ENCODE measurements at regions not wholly inside any gene's neighbourhood (a gene's known extent, or its start where the extent isn't known, plus 50 kb on each side); places are given as distances from the start of the nearest gene placed in this dataset.

DNA sequence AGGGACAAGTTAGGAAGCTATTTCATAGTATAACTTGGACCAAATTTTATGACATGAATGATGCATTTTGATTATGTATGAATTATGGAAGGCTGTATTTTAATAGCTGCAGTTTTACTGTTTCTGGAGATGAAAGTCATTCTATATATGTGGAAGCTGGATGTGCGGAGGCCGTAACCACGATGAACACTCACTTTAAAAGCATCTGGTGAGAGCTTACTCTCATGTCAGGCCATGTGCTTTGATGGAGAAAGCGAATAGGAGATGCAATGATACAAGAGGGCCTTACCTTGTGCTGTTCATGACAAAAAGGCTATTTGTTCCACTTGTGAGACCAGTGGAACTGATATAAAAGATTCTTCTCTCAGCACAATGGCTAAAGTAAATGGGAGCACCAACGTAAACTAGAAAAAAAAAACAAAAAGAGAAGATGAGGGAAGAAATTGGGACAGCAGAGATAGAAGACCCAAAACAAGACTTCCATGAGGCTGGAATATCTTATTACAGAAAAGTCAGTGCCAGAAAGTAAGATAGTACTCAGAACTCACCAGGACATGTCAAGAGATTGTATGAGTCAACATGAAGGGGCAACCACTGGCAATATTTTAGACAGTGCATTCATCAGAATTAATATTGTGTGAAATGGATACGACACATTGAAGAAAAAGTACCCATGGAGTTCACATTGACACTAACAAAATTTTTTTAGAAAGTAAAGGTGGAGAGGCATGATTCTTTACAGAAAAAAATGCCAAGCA lies 63.3 kb upstream of the GAB1 start:
- TF ChIP-seq CTCF (IDR thresholded peaks at IDR 0.05), result no peak
- no peak for FAIRE-seq
- no peak overlapping the region for H3K4me3 ChIP-seq
- H3K27me3 ChIP-seq, result no peaks in the 10 kb centered on the region
- intact Hi-C loops (cut with DNase I), result no loop called here
- no peak for DNase-seq
- no peak for ATAC-seq
- H3K27ac ChIP-seq, result no peak overlapping the region
- no peaks in the 10 kb centered on the region for H3K36me3 ChIP-seq
- no peaks in the 10 kb centered on the region for H3K4me1 ChIP-seq
- 91 to 92% methylated on average over 6 of the region's 6 CpGs for WGBS, 2 donors
- no peaks in the 10 kb centered on the region for H3K9me3 ChIP-seq

GRCh38 chr4:143280861-143281260 lies 55.8 kb upstream of the GAB1 start:
- no peak for TF ChIP-seq CTCF (IDR thresholded peaks at IDR 0.05)
- H3K27ac ChIP-seq, result no peak overlapping the region
- H3K4me1 ChIP-seq, result no peaks in the 10 kb centered on the region
- intact Hi-C loops (cut with DNase I), result no loop called here
- no peak overlapping the region for H3K4me3 ChIP-seq
- no peaks in the 10 kb centered on the region for H3K9me3 ChIP-seq
- no peaks in the 10 kb centered on the region for H3K27me3 ChIP-seq
- WGBS, 2 donors, result 62 to 64% methylated on average over 2 of the region's 2 CpGs
- no peaks in the 10 kb centered on the region for H3K36me3 ChIP-seq
- DNase-seq (no peak), FAIRE-seq (no peak), ATAC-seq (no peak)

GRCh38 chr4:143281507-143282190 lies 55.0 kb upstream of the GAB1 start:
- H3K9me3 ChIP-seq, result no peaks in the 10 kb centered on the region
- H3K4me3 ChIP-seq, result no peak overlapping the region
- intact Hi-C loops (cut with DNase I), result no loop called here
- TF ChIP-seq CTCF (IDR thresholded peaks at IDR 0.05), result no peak
- no peaks in the 10 kb centered on the region for H3K27me3 ChIP-seq
- FAIRE-seq (no peak), ATAC-seq (no peak), DNase-seq (no peak)
- WGBS, 2 donors, result 88 to 91% methylated on average over 4 of the region's 4 CpGs
- no peaks in the 10 kb centered on the region for H3K4me1 ChIP-seq
- H3K36me3 ChIP-seq, result no peaks in the 10 kb centered on the region
- H3K27ac ChIP-seq, result no peak overlapping the region

GRCh38 chr4:143282211-143282707 lies 54.4 kb upstream of the GAB1 start:
- Histone ChIP-seq H3K4me3 (no peak overlapping the region), H3K9me3 (no peaks in the 10 kb centered on the region), H3K36me3 (no peaks in the 10 kb centered on the region), H3K4me1 (no peaks in the 10 kb centered on the region), H3K27ac (no peak overlapping the region), H3K27me3 (no peaks in the 10 kb centered on the region)
- WGBS, 2 donors, result 70 to 84% methylated on average over 3 of the region's 3 CpGs
- DNase-seq (no peak), ATAC-seq (peak in 1 of 4 donors; percentile 53), FAIRE-seq (no peak)
- intact Hi-C loops (cut with DNase I), result no loop called here
- TF ChIP-seq CTCF (IDR thresholded peaks at IDR 0.05), result no peak
